ENCODE measurements at regions not wholly inside any gene's neighbourhood (a gene's known extent, or its start where the extent isn't known, plus 50 kb on each side); places are given as distances from the start of the nearest gene placed in this dataset.

GRCh38 chr19:28522545-28522922 is 690.4 kb downstream of the UQCRFS1 start:
- DNase-seq (ENCODE audit: extremely low read depth, low read depth), result no peak
- TF ChIP-seq, protein P1, sequence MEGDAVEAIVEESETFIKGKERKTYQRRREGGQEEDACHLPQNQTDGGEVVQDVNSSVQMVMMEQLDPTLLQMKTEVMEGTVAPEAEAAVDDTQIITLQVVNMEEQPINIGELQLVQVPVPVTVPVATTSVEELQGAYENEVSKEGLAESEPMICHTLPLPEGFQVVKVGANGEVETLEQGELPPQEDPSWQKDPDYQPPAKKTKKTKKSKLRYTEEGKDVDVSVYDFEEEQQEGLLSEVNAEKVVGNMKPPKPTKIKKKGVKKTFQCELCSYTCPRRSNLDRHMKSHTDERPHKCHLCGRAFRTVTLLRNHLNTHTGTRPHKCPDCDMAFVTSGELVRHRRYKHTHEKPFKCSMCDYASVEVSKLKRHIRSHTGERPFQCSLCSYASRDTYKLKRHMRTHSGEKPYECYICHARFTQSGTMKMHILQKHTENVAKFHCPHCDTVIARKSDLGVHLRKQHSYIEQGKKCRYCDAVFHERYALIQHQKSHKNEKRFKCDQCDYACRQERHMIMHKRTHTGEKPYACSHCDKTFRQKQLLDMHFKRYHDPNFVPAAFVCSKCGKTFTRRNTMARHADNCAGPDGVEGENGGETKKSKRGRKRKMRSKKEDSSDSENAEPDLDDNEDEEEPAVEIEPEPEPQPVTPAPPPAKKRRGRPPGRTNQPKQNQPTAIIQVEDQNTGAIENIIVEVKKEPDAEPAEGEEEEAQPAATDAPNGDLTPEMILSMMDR (IDR thresholded peaks at IDR 0.05; ENCODE audit: low read depth, low read length, missing control alignments), result no peak
- no peak overlapping the region for H3K4me3 ChIP-seq (replicated peaks; ENCODE audit: low read depth, low read length)

DNA sequence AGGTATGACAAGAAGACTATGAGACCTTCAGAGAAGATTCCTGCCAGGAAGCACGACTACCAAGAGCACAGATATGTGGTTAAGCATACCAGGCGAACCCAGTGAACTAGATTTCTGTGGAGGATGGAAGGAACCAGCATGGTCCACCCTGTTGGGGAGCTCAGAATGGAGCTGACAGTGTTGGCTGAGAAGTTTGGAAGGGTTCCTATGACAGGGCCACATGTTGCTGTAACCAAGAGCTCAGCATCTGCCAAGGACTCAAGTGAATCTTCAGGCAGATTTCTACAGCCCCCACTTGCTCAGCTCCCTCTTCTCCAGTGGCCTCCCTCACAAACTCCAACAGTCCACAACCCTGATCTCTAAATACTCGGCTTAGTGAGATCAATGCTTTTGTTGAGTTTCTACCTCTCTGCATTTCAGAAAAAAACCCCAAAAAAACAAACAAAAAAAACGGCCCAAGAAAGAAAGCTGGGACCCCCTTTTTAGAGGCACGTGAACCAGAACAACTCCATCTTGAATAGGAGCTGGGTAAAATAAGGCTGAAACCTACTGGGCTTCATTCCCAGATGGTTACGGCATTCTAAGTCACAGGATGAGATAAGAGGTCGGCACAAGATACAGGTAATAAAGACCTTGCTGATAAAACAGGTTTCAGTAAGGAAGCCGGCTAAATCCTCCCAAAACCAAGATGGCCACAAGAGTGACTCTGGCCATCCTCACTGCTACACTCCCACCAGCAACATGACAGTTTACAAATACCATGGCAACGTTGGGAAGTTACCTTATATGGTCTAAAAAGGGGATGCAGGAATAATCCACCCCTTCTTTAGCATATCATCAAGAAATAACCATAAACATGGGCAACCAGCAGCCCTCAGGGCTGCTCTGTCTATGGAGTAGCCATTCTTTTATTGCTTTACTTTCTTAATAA is 691.1 kb downstream of the UQCRFS1 start:
- no peak for DNase-seq (ENCODE audit: extremely low read depth, low read depth)
- no peak overlapping the region for H3K4me3 ChIP-seq (replicated peaks; ENCODE audit: low read depth, low read length)
- TF ChIP-seq, protein P1 (IDR thresholded peaks at IDR 0.05; ENCODE audit: low read depth, low read length, missing control alignments), result no peak

GRCh38 chr19:28520998-28521568 is 691.9 kb downstream of the UQCRFS1 start:
- TF ChIP-seq, protein P1 (IDR thresholded peaks at IDR 0.05; ENCODE audit: low read depth, low read length, missing control alignments), result no peak
- H3K4me3 ChIP-seq (replicated peaks; ENCODE audit: low read depth, low read length), result no peak overlapping the region
- DNase-seq (ENCODE audit: extremely low read depth, low read depth), result no peak

- TF ChIP-seq, protein P1 (IDR thresholded peaks at IDR 0.05; ENCODE audit: low read depth, low read length, missing control alignments), result no peak
- DNase-seq (ENCODE audit: extremely low read depth, low read depth), result no peak
- no peak overlapping the region for H3K4me3 ChIP-seq (replicated peaks; ENCODE audit: low read depth, low read length)
Observed at GRCh38 chr19:28519952-28520861, 692.7 kb downstream of the UQCRFS1 start.

DNA sequence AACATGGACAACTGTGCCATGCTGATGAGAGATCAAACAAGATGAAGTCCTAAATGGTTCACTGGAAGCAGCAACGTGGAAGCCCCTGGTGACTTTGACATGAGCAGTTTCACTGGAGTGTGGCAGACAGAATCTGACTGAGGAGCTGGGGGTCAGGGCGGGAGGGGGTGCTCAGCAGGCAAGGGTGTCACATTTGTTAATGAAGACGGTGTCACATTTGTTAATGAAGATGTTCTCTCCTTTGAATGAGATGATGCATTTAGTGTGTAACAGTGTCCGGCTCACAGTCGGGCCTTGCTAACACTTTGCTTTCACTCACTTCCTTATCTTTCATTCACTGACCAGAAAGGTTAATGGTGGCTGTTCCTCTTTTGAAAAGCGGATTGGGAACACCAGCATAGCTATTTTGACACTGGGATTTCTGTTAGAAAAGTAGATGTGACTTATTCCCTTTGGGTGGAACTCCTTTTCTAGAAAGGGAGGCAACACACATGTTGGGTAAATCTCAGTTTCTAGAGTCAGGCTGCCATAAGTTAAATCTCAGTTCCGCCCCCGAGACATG is 693.7 kb downstream of the UQCRFS1 start:
- H3K4me3 ChIP-seq (replicated peaks; ENCODE audit: low read depth, low read length), result no peak overlapping the region
- TF ChIP-seq, protein P1 (IDR thresholded peaks at IDR 0.05; ENCODE audit: low read depth, low read length, missing control alignments), result no peak
- DNase-seq (ENCODE audit: extremely low read depth, low read depth), result no peak

- no peak overlapping the region for H3K4me3 ChIP-seq (replicated peaks; ENCODE audit: low read depth, low read length)
- TF ChIP-seq, protein P1 (IDR thresholded peaks at IDR 0.05; ENCODE audit: low read depth, low read length, missing control alignments), result no peak
- no peak for DNase-seq (ENCODE audit: extremely low read depth, low read depth)
Observed at GRCh38 chr19:28516415-28516872, 696.5 kb downstream of the UQCRFS1 start.
